Hematopoietic multipotent progenitor cell treated with erythropoietin and hydrocortisone succinate and interleukin-3 and kit ligand, for 6 days (in vitro differentiated cells): ENCODE measurements at regions not wholly inside any gene's neighbourhood (a gene's known extent, or its start where the extent isn't known, plus 50 kb on each side); places are given as distances from the start of the nearest gene placed in this dataset.

Experiments used
- DNase-seq: peaks from one replicate; pipeline ENCODE4 v3.0.0-alpha.2; 2015

DNA sequence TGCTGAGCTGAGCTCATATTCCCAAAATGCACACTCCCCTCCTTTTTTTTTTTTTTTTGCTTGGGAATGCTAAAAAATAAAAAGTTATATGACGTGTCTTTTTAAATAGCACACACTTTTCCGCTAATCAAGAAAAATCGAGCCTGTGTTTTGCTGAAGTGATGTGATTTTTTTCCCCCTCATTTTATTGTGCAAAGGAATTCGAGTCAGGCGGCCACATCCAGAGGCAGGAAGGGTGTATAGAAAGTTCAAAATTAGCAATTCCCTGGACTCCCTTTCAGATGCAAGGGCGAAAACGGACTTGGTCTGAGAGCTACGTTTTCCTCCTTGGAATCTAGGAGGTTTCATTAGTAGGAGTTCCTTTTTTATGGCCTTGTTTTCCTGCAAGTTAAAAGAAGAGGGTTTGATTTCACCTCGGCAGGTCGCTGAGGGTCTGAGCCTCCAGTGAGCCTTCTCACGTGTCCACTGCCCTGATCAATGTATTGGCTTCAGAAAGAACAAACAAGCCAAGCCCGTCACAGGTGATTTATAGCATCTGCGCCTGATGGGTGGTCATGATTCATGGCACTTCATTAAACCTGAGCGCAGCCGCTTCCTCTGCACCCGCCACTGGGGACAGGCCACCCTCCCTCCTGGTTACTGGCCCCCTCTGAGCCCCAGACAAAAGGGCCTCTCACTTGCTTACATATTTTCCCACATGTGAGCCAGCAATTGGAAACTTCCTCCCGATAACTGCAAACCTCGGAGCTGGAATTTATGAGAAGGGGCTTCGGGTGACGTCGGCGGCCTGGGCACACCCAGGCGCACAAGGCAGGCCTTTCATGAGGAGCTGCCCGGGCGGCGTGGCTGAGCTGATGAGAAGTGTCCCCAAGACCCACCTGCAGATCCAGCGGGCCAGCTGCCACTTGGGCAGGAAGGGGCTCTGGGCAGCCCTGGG is 64.4 kb upstream of the LINC01488 start:
- no peak for DNase-seq

DNA sequence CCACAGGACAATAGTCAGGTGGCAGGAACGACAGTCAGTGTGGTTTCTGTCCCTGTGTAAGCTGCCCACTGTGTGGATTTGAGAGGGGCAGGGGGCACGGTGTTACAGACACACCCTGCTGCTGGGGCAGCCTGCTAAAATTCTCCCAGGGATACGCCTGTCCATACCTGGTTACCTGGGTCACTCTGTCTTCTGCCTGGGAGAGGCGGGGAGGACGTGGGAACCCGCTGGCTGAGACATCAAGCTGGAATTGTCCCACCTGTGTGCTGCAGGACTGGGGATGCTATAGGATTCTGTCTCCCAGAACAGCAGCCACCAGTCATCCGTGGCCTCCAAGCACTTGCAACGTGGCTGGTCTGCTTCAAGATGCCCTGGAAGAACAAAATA is 63.8 kb upstream of the LINC01488 start:
- no peak for DNase-seq

- DNase-seq, result no peak
Observed at GRCh38 chr11:69418576-69419296, 62.7 kb upstream of the LINC01488 start.

DNA sequence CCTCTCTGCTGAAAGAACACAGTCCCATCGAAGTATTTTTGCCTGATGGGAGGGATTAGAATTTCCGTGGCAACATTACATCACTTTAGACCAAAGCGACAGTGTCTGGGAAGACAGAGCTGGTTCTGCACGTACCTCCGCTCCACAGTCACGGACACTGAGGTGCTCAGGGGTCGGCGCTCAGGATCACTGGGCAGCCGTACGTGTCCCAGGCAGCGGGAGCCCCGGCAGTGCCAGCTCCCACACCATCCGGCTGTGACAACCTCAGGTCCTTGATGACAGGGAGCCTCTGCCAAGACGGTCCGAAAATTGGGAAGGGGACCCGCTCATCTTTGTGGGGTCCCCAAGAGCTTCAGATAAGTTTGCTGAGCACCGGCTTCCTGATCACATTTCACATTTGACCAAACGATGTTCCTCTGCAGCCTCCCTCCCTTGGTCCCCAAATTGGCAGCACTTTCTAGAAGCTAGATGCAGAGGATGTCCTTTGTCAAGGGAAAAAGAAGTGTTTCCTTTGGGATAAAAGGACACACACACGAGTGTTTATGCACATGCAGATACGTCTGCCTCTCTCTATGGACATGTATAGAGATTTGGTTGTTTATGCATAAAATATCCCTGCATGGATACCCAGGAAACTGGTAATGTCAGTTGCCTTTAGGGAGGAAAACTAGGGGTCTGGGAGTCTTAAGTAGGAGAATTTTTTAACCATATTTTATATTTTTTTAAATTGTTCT is 61.6 kb upstream of the LINC01488 start:
- DNase-seq, result no peak

- no peak for DNase-seq
Observed at GRCh38 chr11:69422645-69423044, 58.8 kb upstream of the LINC01488 start.

- DNase-seq, result no peak
Observed at GRCh38 chr11:69423181-69423580, 58.3 kb upstream of the LINC01488 start.

- DNase-seq, result no peak
Observed at GRCh38 chr11:69423611-69424385, 57.7 kb upstream of the LINC01488 start.

GRCh38 chr11:69424748-69425147 is 56.7 kb upstream of the LINC01488 start:
- no peak for DNase-seq

DNA sequence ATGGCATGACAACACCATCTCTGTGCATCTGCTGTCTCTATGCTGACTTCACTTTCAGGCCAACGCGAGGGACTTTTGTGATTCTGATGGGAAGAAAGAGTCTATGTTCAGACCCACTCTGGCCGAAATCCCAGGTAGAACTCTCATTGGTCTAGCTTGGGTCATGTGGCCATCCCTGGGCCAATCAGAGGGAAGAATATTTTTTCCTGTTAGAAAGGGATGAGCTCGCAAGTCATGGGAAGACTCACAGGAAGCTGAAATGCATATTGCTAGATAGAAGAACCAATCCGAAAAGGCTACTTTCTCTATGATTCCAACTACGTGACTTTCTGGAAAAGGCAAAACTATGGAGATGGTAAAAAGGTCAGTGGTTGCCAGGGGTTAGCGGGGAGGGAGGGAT is 56.0 kb upstream of the LINC01488 start:
- no peak for DNase-seq

GRCh38 chr11:69425895-69426544 is 55.4 kb upstream of the LINC01488 start:
- no peak for DNase-seq

DNA sequence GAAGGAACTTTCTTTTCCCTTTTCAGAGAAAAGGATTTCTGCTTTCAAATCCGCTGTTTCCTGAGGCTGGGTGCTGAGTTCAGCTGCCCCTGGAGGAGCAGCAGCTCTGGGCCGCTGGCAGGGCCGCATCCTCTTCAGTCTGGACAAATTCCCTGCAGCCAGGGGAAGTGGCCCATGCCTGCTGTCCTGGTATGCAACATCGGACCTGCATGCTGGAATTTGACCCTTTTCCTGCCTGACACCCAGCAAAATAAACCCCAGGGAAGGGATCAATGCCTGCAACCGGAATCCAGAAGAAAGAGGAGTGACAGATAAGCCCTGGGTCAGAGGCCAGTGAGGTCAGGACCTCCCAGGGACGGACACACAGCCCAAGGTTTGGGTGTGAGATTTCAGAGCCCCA is 54.1 kb upstream of the LINC01488 start:
- DNase-seq, result no peak

DNA sequence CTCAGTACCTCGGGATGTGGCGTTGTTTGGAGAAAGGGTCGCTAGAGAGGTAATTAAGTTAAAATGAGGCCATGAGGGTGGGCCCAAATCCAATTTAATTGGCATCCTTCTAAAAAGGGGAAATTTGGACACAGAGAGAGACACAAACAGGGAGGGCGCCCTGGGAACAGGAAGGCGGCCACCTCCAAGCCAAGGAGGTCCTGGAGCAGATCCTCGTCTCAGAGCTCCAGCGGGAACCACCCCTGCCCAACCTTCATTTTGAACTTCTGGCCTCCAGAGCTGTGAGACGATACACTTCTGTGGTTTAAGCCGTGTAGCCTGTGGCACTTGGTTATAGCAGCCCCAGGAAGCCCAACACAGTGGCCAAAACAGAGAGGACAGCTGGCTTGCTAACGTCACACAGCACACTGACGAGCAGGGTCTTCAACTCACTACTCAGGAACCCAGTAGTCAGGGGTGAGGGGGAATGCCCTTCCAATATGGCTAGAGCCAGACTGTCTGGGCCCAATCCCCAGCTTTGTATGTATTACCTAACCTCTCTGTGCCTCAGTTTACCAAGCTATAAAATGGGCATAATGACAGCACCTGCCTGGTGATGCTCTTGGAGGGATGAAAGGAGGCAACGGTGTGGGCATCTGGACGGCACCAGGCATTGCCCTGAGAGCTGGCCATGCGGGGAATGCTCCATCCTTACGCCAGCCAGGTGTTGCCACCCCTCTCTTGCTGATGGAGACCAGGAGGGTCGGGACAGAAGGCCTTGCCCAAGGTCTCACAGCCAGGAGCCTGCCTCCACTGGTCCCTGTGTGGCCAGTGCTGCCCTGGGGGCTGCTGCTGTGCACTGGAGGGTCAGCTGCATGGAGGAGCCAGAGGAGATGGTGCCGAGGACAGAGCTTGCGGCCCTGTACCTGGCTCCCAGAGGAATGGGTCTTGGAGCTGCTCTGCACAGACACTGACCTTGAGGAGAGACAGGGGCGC is 53.3 kb upstream of the LINC01488 start:
- no peak for DNase-seq

DNA sequence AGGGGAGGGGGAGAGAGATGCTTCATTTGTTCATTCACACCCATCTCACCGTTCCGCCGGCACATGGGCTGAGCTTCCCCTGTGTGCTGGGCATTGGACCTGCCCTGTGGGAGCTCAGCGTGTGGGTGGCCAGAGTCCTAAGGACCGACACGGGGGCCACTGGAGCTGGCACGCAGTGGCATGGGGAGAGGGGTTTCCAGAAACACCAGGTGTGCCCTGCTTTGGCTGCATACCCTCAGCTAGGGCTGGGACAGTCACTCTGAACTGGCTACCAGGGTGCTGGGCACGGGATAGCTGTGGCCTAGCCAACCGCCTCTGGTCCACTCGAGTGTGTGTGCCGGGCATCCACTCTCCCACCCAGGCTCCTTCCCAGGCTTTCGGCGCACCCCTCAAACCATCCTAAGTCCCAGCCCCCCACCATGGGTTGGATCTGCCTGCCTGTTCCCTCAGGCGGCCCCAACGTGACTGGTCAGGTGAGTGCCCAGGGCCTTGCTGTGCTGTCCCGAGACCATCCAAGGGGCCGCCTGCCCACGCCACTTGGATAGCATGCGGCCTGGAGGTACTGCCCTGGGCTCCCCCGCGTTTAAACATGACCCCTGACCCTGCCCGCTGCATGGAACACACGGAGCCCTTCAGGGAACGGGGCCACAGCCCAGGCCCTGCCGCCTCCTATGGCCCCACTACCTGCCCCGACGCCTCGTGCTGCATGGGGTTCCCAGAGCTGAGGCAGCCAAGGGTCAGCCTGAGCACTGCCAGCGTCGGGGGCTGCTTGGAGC is 51.6 kb upstream of the LINC01488 start:
- DNase-seq, result no peak

DNA sequence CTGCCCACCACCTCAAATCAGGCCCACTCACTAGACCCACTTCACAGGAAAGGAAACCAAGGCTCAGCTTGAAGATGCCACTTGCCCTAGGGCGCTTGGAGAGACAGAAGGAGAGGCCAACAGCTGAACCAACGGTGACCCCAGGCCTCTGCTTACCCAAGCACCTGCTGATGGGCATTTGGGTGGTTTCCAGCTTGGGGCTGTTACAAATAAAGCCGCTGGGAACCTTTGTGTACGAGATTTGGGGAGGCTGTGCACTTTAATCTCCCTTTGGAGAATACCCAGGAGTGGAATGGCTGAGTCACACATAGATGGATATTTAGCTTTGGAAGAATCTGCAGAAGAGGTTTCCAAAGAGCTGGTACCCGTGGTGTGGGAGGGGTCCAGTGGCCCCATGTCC is 50.9 kb upstream of the LINC01488 start:
- DNase-seq, result no peak

GRCh38 chr11:69431136-69431535 is 50.3 kb upstream of the LINC01488 start:
- DNase-seq, result no peak
